DOHH2 (cell line): ENCODE measurements at regions not wholly inside any gene's neighbourhood (a gene's known extent, or its start where the extent isn't known, plus 50 kb on each side); places are given as distances from the start of the nearest gene placed in this dataset.

Experiments used
- H3F3A ChIP-seq: fragments of 200-600 bp; sonication (generic), shearing (Covaris generic); 2 replicates; pipeline ENCODE4 v1.6.0; 2016; ENCODE audit warnings: antibody characterized with exemption, mild to moderate bottlenecking; ENCODE audit not compliant: control insufficient read depth, insufficient read depth
- H3K27ac ChIP-seq: fragments of 200-600 bp; sonication (generic); 2 replicates; pipeline ENCODE4 v1.5.1; 2014; ENCODE audit warnings: low read depth, mild to moderate bottlenecking, low read length, moderate library complexity
- H3K27me3 ChIP-seq: fragments of 200-600 bp; sonication (generic); 2 replicates; pipeline ENCODE4 v1.6.1; 2014; ENCODE audit warnings: mild to moderate bottlenecking, low read length, mixed read lengths; ENCODE audit not compliant: control insufficient read depth
- H3K36me3 ChIP-seq: fragments of 200-600 bp; sonication (generic); 2 replicates; pipeline ENCODE4 v1.6.1; 2014; ENCODE audit warnings: mild to moderate bottlenecking, low read length, moderate library complexity, mixed read lengths; ENCODE audit not compliant: control insufficient read depth
- H3K4me1 ChIP-seq: fragments of 200-600 bp; sonication (generic); 2 replicates; pipeline ENCODE4 v1.6.1; 2014; ENCODE audit warnings: mild to moderate bottlenecking, low read length, mixed read lengths; ENCODE audit not compliant: control insufficient read depth
- H3K4me2 ChIP-seq: fragments of 200-600 bp; sonication (generic); 2 replicates; pipeline ENCODE4 v1.6.0; 2014; ENCODE audit warnings: mild to moderate bottlenecking, low read length, moderate library complexity
- H3K4me3 ChIP-seq: fragments of 200-600 bp; sonication (generic); 2 replicates; pipeline ENCODE4 v1.5.1; 2014; ENCODE audit warnings: mild to moderate bottlenecking, low read length, mixed read lengths
- H3K79me2 ChIP-seq: fragments of 200-600 bp; sonication (generic); 2 replicates; pipeline ENCODE4 v1.6.1; 2014; ENCODE audit warnings: mild to moderate bottlenecking, low read length, mixed read lengths; ENCODE audit not compliant: control insufficient read depth
- H3K9me2 ChIP-seq: fragments of 200-600 bp; sonication (generic); replicated peaks from 2 replicates; pipeline ENCODE4 v1.6.1; 2014; ENCODE audit warnings: mild to moderate bottlenecking, low read length, mixed read lengths; ENCODE audit not compliant: control insufficient read depth
- H3K9me3 ChIP-seq: fragments of 200-600 bp; sonication (generic); 2 replicates; pipeline ENCODE4 v1.6.1; 2014; ENCODE audit warnings: antibody characterized with exemption, low read length, mixed read lengths; ENCODE audit not compliant: control insufficient read depth, insufficient read depth
- H4K20me1 ChIP-seq: fragments of 200-600 bp; sonication (generic); 2 replicates; pipeline ENCODE4 v1.6.0; 2014; ENCODE audit warnings: low read depth, mild to moderate bottlenecking, antibody characterized with exemption, low read length, moderate library complexity; ENCODE audit not compliant: control insufficient read depth, insufficient read depth
- CTCF ChIP-seq: fragments of 200-600 bp; sonication (generic); IDR thresholded peaks from one replicate; pipeline ENCODE4 v1.5.1; 2014; ENCODE audit warnings: antibody characterized with exemption, mild to moderate bottlenecking, low read depth, low read length; ENCODE audit not compliant: poor library complexity, severe bottlenecking
- EZH2phosphoT487 ChIP-seq: fragments of 200-600 bp; sonication (generic); IDR thresholded peaks from 2 replicates; pipeline ENCODE4 v1.6.1; 2017; ENCODE audit warnings: borderline replicate concordance, mild to moderate bottlenecking, antibody characterized with exemption, low read length, moderate library complexity, mixed read lengths

- H3F3A ChIP-seq = no peaks in the 10 kb centered on the region
- TF ChIP-seq CTCF (no peak), EZH2phosphoT487 (no peak)
- H3K9me3 ChIP-seq = no peaks in the 10 kb centered on the region
- no peaks in the 10 kb centered on the region for H3K9me2 ChIP-seq
- no peaks in the 10 kb centered on the region for H3K27me3 ChIP-seq
- no peak overlapping the region for H3K4me3 ChIP-seq
- no peaks in the 10 kb centered on the region for H3K36me3 ChIP-seq
- H3K79me2 ChIP-seq = no peaks in the 10 kb centered on the region
- no peak overlapping the region for H3K27ac ChIP-seq
- no peak overlapping the region for H3K4me2 ChIP-seq
- H4K20me1 ChIP-seq = no peaks in the 10 kb centered on the region
- H3K4me1 ChIP-seq = no peaks in the 10 kb centered on the region
These were observed 509.6 kb upstream of the POU3F3 start for GRCh38 chr2:104344306-104344705.

GRCh38 chr2:104344985-104345384 is 508.9 kb upstream of the POU3F3 start:
- no peak for TF ChIP-seq CTCF
- no peak for TF ChIP-seq EZH2phosphoT487
- Histone ChIP-seq H3F3A (no peaks in the 10 kb centered on the region), H3K4me3 (no peak overlapping the region), H3K27ac (no peak overlapping the region), H3K4me1 (no peaks in the 10 kb centered on the region), H3K4me2 (no peak overlapping the region), H3K36me3 (no peaks in the 10 kb centered on the region), H4K20me1 (no peaks in the 10 kb centered on the region), H3K79me2 (no peaks in the 10 kb centered on the region), H3K9me3 (no peaks in the 10 kb centered on the region), H3K9me2 (no peaks in the 10 kb centered on the region), H3K27me3 (no peaks in the 10 kb centered on the region)

GRCh38 chr2:104358122-104358521 is 495.8 kb upstream of the POU3F3 start:
- Histone ChIP-seq H3K4me2 (no peak overlapping the region), H3K4me3 (no peak overlapping the region), H3K4me1 (peaks cover 5% of the 10 kb centered on the region; the same call in 1 of the 2 replicates), H3K9me3 (peaks cover 3% of the 10 kb centered on the region; the same call in 1 of the 2 replicates), H3K36me3 (no peaks in the 10 kb centered on the region), H3F3A (no peaks in the 10 kb centered on the region), H3K27ac (no peak overlapping the region), H3K79me2 (no peaks in the 10 kb centered on the region), H3K27me3 (no peaks in the 10 kb centered on the region), H4K20me1 (no peaks in the 10 kb centered on the region), H3K9me2 (no peaks in the 10 kb centered on the region)
- no peak for TF ChIP-seq EZH2phosphoT487
- no peak for TF ChIP-seq CTCF
